Panc1 (cell line): ENCODE measurements at regions not wholly inside any gene's neighbourhood (a gene's known extent, or its start where the extent isn't known, plus 50 kb on each side); places are given as distances from the start of the nearest gene placed in this dataset.

Source experiments
- ATAC-seq: fragments of 200-7000 bp; cut with Tn5 transposase; 2 replicates; pipeline ENCODE4 v1.9.1; 2020; ENCODE audit warnings: mild to moderate bottlenecking, moderate library complexity
- BruUV-seq: library from RNA; stranded (reverse); fragments of 400-500 nt; replicated peaks from 2 replicates; lab custom pipeline; 2021; lab: Mats Ljungman, UMichigan
- CTCF ChIA-PET: fragments of 300-600 bp; sonication (Branson Sonifier 250); formaldehyde crosslinking; loops from one replicate; lab custom pipeline; 2022; ENCODE audit warnings: antibody characterized with exemption; lab: Charles Lee
- POLR2A ChIA-PET: fragments of 300-600 bp; sonication (Branson Sonifier 250); formaldehyde crosslinking; loops from one replicate; lab custom pipeline; 2022; ENCODE audit warnings: antibody characterized with exemption; lab: Charles Lee
- DNase-seq: peaks from one replicate; pipeline ENCODE4 v3.0.0-alpha.2; 2010; ENCODE audit warnings: low read depth, low spot score
- H3K27ac ChIP-seq: 2 replicates; pipeline ENCODE4 v1.5.1; 2011; ENCODE audit warnings: mild to moderate bottlenecking, low read length, inconsistent platforms
- H3K27me3 ChIP-seq: fragments of 200-500 bp; sonication (Bioruptor generic); 2 replicates; pipeline ENCODE4 v1.6.0; 2014; ENCODE audit warnings: low read length, inconsistent platforms; ENCODE audit not compliant: control insufficient read depth, insufficient read depth
- H3K36me3 ChIP-seq: fragments of 200-500 bp; sonication (Bioruptor generic); 2 replicates; pipeline ENCODE4 v1.5.1; 2014; ENCODE audit warnings: inconsistent platforms, mild to moderate bottlenecking, low read length, moderate library complexity; ENCODE audit not compliant: control insufficient read depth, insufficient read depth
- H3K4me1 ChIP-seq: 2 replicates; pipeline ENCODE4 v1.5.1; 2011; ENCODE audit warnings: inconsistent platforms, mild to moderate bottlenecking, low read length, moderate library complexity; ENCODE audit not compliant: control insufficient read depth, insufficient read depth
- H3K4me3 ChIP-seq, 2 experiments: 2 replicates each; pipeline ENCODE4 v1.5.1; 2011 to 2012; ENCODE audit warnings: low read depth in 2 of 2, low read length in 2 of 2, mild to moderate bottlenecking in 2 of 2, inconsistent platforms in 1 of 2, moderate library complexity in 1 of 2
- H3K9me3 ChIP-seq: fragments of 200-500 bp; sonication (Bioruptor generic); 2 replicates; pipeline ENCODE4 v1.5.1; 2014; ENCODE audit warnings: low read depth, mild to moderate bottlenecking, inconsistent platforms, low read length, moderate library complexity; ENCODE audit not compliant: control insufficient read depth, insufficient read depth
- POLR2AphosphoS5 ChIP-seq: IDR thresholded peaks from 2 replicates; pipeline ENCODE4 v1.6.1; 2012; ENCODE audit warnings: mild to moderate bottlenecking, low read depth, low read length, moderate library complexity
- SIN3A ChIP-seq: IDR thresholded peaks from 2 replicates; pipeline ENCODE4 v1.6.1; 2012; ENCODE audit warnings: low read depth, mild to moderate bottlenecking, low read length, moderate library complexity, borderline replicate concordance; ENCODE audit not compliant: insufficient read depth
- TCF7L2 ChIP-seq: IDR thresholded peaks from 2 replicates; pipeline ENCODE4 v1.6.1; 2011; ENCODE audit warnings: mild to moderate bottlenecking, low read depth, low read length, inconsistent platforms
- in situ Hi-C: cut with HindIII; loops from 2 replicates; pipeline ENCODE4 v1.10.0; 2016; ENCODE audit warnings: low sequenced_read_pairs, low pct_unique_long_range_greater_than_20kb
- intact Hi-C: fragments of 100-400 bp; cut with micrococcal nuclease; formaldehyde crosslinking; loops from one replicate; pipeline ENCODE4 v1.10.0; 2022; ENCODE audit not compliant: unreplicated experiment
- TF ChIP-seq, protein P1 (sequence below): fragments of 450-650 bp; IDR thresholded peaks from 2 replicates; pipeline ENCODE4 v1.5.1; 2017; ENCODE audit warnings: mild to moderate bottlenecking
- TF ChIP-seq, protein P2 (sequence below), 2 experiments: IDR thresholded peaks; 2 replicates each; pipeline ENCODE4 v1.6.1; 2011 to 2012; ENCODE audit warnings: low read depth in 2 of 2, control low read depth in 1 of 2, low read length in 1 of 2, mild to moderate bottlenecking in 1 of 2, moderate library complexity in 1 of 2; ENCODE audit not compliant: insufficient read depth in 1 of 2

DNA sequence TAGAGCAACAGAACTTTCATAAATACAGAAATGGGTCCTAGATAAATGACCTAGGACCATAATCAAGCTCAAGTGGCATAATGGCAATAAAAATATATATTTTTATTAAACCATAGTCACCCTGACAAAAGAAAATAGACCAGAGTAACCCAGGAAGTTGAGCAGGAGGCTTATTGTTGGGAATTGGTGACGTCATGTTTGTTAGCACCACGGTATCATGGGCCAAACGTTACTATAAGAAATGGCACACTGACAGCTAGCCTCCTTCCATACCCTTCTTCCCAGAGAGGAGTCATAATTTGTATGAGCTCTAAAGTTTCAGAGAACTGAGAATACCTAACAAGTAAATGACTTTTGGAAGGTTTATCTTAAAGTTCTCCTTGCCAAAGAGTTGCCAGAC, 1698.2 kb downstream of the REEP3 start:
- H3K27me3 ChIP-seq, result no peaks in the 10 kb centered on the region
- intact Hi-C loops (no loop called here), in situ Hi-C loops (no loop called here)
- no peak overlapping the region for H3K4me3 ChIP-seq
- ChIA-PET POLR2A (no interaction called here), CTCF (no interaction called here)
- no peaks in the 10 kb centered on the region for H3K4me1 ChIP-seq
- no peaks in the 10 kb centered on the region for H3K36me3 ChIP-seq
- peaks cover 3% of the 10 kb centered on the region; the same call in 1 of the 2 replicates for H3K9me3 ChIP-seq
- ATAC-seq (no peak), DNase-seq (no peak)
- BruUV-seq, result no TSS peak
- no peak overlapping the region for H3K27ac ChIP-seq
- no peak for TF ChIP-seq SIN3A
- TF ChIP-seq TCF7L2, result no peak

DNA sequence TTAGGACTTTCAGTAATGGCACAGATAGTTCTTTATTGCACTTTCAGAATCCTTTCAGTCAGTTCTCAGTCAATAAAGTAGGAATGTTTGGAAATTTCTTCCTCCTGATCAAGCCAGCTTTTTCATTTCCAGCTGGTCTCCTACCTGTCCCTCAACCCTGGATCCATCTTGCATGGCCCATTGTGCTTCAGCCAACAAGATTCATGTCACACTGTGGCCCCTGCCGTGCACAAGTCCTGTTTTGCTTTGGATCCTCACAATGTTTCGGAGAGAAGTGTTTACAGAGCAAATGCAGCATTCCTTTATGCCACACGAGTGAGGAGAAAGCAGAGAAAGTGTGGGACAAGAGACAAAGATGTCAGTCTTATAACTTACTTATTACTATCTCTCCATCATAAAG, 1694.7 kb upstream of the LRRTM3 start:
- Histone ChIP-seq H3K36me3 (no peaks in the 10 kb centered on the region), H3K9me3 (no peaks in the 10 kb centered on the region), H3K27ac (no peak overlapping the region), H3K4me3 (no peak overlapping the region), H3K27me3 (no peaks in the 10 kb centered on the region), H3K4me1 (no peaks in the 10 kb centered on the region)
- BruUV-seq, result no TSS peak
- ATAC-seq (no peak), DNase-seq (no peak)
- in situ Hi-C loops, result no loop called here
- TF ChIP-seq, protein P1, sequence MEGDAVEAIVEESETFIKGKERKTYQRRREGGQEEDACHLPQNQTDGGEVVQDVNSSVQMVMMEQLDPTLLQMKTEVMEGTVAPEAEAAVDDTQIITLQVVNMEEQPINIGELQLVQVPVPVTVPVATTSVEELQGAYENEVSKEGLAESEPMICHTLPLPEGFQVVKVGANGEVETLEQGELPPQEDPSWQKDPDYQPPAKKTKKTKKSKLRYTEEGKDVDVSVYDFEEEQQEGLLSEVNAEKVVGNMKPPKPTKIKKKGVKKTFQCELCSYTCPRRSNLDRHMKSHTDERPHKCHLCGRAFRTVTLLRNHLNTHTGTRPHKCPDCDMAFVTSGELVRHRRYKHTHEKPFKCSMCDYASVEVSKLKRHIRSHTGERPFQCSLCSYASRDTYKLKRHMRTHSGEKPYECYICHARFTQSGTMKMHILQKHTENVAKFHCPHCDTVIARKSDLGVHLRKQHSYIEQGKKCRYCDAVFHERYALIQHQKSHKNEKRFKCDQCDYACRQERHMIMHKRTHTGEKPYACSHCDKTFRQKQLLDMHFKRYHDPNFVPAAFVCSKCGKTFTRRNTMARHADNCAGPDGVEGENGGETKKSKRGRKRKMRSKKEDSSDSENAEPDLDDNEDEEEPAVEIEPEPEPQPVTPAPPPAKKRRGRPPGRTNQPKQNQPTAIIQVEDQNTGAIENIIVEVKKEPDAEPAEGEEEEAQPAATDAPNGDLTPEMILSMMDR, result no peak
- no peak for TF ChIP-seq POLR2AphosphoS5
- no peak for TF ChIP-seq TCF7L2
- TF ChIP-seq, protein P2, sequence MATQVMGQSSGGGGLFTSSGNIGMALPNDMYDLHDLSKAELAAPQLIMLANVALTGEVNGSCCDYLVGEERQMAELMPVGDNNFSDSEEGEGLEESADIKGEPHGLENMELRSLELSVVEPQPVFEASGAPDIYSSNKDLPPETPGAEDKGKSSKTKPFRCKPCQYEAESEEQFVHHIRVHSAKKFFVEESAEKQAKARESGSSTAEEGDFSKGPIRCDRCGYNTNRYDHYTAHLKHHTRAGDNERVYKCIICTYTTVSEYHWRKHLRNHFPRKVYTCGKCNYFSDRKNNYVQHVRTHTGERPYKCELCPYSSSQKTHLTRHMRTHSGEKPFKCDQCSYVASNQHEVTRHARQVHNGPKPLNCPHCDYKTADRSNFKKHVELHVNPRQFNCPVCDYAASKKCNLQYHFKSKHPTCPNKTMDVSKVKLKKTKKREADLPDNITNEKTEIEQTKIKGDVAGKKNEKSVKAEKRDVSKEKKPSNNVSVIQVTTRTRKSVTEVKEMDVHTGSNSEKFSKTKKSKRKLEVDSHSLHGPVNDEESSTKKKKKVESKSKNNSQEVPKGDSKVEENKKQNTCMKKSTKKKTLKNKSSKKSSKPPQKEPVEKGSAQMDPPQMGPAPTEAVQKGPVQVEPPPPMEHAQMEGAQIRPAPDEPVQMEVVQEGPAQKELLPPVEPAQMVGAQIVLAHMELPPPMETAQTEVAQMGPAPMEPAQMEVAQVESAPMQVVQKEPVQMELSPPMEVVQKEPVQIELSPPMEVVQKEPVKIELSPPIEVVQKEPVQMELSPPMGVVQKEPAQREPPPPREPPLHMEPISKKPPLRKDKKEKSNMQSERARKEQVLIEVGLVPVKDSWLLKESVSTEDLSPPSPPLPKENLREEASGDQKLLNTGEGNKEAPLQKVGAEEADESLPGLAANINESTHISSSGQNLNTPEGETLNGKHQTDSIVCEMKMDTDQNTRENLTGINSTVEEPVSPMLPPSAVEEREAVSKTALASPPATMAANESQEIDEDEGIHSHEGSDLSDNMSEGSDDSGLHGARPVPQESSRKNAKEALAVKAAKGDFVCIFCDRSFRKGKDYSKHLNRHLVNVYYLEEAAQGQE (IDR thresholded peaks at IDR 0.05; ENCODE audit: insufficient read depth in 1 of 2, low read depth in 2 of 2, low read length in 1 of 2), result no peak
- TF ChIP-seq SIN3A, result no peak
- CTCF ChIA-PET, result no interaction called here
- intact Hi-C loops, result no loop called here
- POLR2A ChIA-PET, result no interaction called here

DNA sequence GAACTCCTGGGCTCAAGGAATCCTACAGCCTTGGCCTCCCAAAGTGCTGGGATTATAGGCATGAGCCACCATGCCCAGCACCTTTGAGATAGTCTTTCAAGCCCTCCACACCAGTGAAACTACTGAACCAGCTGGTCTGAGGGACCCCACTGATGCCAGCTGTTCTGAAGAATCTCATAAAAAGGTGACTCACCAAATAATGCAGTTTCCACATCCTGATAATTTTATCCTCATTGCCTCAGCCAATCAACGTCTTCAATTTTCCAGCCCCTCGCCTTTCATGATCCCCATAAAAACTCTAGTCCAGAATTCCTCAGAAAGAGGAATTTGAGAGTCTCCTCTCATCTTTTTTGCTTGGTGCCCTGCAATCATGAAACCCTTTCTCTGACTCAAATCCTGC, 1691.6 kb upstream of the LRRTM3 start:
- intact Hi-C loops, result no loop called here
- CTCF ChIA-PET, result no interaction called here
- in situ Hi-C loops, result no loop called here
- Histone ChIP-seq H3K27me3 (no peaks in the 10 kb centered on the region), H3K4me1 (no peaks in the 10 kb centered on the region), H3K27ac (no peak overlapping the region), H3K36me3 (no peaks in the 10 kb centered on the region), H3K4me3 (no peak overlapping the region), H3K9me3 (no peaks in the 10 kb centered on the region)
- POLR2A ChIA-PET, result no interaction called here
- ATAC-seq, result no peak
- DNase-seq, result no peak
- no TSS peak for BruUV-seq
- TF ChIP-seq, protein P1, result no peak
- TF ChIP-seq POLR2AphosphoS5, result no peak
- TF ChIP-seq, protein P2 (IDR thresholded peaks at IDR 0.05; ENCODE audit: insufficient read depth in 1 of 2, low read depth in 2 of 2, low read length in 1 of 2), result no peak
- no peak for TF ChIP-seq TCF7L2
- TF ChIP-seq SIN3A, result no peak
